GM10266 (cell line): ENCODE measurements at regions not wholly inside any gene's neighbourhood (a gene's known extent, or its start where the extent isn't known, plus 50 kb on each side); places are given as distances from the start of the nearest gene placed in this dataset.

Source experiments
- DNase-seq: peaks from one replicate; pipeline ENCODE4 v3.0.0; 2012; ENCODE audit errors: extremely low spot score
- CTCF ChIP-seq: IDR thresholded peaks from 2 replicates; pipeline ENCODE4 v1.5.1; 2012; ENCODE audit warnings: mild to moderate bottlenecking, low read depth; ENCODE audit not compliant: control insufficient read depth, insufficient read depth; ENCODE audit errors: missing control alignments

DNA sequence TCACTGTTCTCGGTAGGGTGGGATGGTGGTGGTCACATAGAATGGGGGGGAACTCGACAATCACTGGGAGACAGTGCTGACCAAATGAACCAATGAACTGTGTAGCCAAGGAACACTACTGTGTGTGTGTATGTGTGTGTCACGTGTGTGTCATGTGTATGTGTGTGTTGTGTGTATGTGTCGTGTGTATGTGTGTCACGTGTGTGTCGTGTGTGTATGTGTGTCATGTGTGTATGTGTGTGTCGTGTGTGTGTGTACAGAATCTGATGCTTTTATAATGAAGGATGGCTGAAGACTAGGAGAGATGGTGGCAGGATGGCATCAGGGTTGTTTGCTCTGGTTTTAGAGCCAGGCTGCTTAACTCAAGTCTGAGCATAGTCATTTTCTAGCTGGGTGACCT, 99.1 kb upstream of the DUSP22 start:
- no peak for DNase-seq
- no peak for TF ChIP-seq CTCF

DNA sequence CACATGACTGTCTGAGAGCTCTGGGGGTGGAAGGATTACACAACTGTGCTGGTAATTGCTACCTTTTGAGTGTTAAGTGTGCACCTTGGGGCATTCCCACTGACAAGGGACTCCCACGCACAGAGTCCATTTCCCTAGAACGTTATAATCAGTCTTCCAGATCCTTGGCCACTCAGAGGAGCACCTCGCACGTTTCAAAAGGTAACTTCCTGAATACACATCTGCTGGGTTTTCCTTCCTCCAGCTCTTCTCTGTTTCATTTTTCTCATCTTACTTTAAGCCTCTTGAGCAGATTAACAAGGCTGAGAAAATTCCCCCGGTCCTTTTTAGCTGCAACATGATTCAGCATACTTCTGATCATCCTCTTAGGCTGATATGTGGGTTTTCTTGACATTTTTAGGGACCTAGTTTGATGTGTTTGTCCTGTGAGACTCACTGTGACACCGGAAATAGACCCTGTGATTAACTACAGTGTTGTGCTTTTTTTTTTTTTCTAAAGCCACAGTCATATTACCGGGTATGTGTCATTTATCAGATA, 98.4 kb upstream of the DUSP22 start:
- DNase-seq, result peak; percentile 63
- no peak for TF ChIP-seq CTCF

- peak; percentile 2 for TF ChIP-seq CTCF
- DNase-seq, result no peak
These were observed 96.4 kb upstream of the DUSP22 start for GRCh38 chr6:195861-196360.

DNA sequence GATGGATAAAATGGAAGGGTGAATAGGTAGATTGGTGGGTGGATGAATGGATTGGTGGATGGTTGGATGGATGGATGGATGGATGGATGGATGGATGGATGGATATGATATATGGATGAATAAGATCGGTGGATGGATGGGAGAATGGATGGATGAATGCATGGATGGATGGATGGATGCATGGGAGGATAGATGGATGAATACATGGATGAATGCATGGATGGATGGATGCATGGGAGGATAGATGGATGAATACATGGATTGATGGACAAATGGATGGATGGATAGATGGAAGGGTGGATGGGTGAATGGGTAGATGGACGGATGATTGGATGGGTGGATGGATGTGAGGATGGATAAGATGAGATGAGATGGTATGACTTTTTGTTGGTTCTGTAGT, 95.7 kb upstream of the DUSP22 start:
- TF ChIP-seq CTCF, result no peak
- DNase-seq, result no peak

DNA sequence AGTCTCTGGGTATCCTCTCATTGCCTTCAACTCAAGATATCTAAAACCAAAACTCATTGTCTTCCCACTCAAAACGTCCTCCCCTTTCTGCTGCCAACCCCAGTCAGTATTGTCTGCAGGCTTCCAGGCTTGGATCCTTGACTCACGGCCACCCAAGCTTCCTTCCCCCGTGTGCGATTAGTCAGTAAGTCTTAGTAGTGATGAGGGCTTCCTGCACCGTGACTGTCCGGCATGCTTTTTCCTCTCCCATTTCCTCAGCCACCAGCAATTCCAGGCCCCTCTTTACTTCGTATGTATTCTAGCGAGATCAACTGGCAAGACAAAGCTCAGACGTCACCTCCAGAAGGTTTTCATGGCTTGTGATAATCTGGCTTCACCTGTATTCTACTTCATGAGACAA, 88.6 kb upstream of the DUSP22 start:
- TF ChIP-seq CTCF, result no peak
- DNase-seq, result no peak

DNA sequence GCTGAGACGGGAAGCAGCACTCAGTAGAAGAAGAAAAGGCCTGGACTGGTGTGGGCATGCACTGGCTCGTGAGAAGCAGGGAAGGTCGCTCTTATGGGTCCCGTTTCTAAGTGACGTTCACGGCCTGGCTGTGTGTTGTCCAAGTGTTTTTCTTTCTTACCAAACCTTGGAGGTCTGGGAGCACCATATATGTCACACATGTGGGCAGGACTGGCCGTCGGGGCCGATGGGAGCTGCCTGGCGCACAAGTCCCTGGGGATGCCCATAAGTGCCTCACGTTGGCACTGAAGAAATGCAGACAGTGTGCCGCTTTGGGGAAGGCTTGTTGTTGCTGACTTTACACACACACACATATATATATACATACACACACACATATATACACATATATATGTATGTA, 86.0 kb upstream of the DUSP22 start:
- TF ChIP-seq CTCF, result no peak

GRCh38 chr6:208364-208763, 83.9 kb upstream of the DUSP22 start:
- TF ChIP-seq CTCF, result no peak
- no peak for DNase-seq

More for the DNA sequence above, 86.0 kb upstream of the DUSP22 start:
- no peak for DNase-seq
